H1 (cell line): ENCODE measurements at regions not wholly inside any gene's neighbourhood (a gene's known extent, or its start where the extent isn't known, plus 50 kb on each side); places are given as distances from the start of the nearest gene placed in this dataset.

Experiments
- TF ChIP-seq, protein P1 (sequence below): fragments of 300-600 bp; sonication (generic); IDR thresholded peaks from 2 replicates; pipeline ENCODE4 v1.7.1; 2012; ENCODE audit warnings: low read length, moderate library complexity, mild to moderate bottlenecking, inconsistent platforms; ENCODE audit not compliant: insufficient replicate concordance

DNA sequence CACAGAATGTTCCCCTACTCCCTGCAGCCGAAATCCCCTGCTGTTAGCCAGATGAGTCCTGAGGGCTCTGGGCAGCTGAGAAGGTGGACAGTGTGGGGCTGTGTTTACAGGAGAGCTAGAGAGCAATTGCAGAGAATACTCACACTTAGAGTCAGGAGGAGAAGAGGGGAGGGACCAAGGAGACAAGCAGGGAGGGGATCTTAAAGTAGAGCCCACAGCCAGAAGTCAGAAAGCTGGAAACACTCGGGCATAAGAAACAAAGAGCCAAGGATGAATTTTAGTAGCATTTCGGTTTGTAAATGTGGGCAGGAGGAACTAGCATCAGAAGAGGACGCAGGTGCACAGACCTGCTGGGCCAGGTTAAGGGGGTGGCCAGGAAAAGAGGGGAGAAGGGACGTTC, 1435.9 kb downstream of the BRD1 start (continued):
- TF ChIP-seq, protein P1, sequence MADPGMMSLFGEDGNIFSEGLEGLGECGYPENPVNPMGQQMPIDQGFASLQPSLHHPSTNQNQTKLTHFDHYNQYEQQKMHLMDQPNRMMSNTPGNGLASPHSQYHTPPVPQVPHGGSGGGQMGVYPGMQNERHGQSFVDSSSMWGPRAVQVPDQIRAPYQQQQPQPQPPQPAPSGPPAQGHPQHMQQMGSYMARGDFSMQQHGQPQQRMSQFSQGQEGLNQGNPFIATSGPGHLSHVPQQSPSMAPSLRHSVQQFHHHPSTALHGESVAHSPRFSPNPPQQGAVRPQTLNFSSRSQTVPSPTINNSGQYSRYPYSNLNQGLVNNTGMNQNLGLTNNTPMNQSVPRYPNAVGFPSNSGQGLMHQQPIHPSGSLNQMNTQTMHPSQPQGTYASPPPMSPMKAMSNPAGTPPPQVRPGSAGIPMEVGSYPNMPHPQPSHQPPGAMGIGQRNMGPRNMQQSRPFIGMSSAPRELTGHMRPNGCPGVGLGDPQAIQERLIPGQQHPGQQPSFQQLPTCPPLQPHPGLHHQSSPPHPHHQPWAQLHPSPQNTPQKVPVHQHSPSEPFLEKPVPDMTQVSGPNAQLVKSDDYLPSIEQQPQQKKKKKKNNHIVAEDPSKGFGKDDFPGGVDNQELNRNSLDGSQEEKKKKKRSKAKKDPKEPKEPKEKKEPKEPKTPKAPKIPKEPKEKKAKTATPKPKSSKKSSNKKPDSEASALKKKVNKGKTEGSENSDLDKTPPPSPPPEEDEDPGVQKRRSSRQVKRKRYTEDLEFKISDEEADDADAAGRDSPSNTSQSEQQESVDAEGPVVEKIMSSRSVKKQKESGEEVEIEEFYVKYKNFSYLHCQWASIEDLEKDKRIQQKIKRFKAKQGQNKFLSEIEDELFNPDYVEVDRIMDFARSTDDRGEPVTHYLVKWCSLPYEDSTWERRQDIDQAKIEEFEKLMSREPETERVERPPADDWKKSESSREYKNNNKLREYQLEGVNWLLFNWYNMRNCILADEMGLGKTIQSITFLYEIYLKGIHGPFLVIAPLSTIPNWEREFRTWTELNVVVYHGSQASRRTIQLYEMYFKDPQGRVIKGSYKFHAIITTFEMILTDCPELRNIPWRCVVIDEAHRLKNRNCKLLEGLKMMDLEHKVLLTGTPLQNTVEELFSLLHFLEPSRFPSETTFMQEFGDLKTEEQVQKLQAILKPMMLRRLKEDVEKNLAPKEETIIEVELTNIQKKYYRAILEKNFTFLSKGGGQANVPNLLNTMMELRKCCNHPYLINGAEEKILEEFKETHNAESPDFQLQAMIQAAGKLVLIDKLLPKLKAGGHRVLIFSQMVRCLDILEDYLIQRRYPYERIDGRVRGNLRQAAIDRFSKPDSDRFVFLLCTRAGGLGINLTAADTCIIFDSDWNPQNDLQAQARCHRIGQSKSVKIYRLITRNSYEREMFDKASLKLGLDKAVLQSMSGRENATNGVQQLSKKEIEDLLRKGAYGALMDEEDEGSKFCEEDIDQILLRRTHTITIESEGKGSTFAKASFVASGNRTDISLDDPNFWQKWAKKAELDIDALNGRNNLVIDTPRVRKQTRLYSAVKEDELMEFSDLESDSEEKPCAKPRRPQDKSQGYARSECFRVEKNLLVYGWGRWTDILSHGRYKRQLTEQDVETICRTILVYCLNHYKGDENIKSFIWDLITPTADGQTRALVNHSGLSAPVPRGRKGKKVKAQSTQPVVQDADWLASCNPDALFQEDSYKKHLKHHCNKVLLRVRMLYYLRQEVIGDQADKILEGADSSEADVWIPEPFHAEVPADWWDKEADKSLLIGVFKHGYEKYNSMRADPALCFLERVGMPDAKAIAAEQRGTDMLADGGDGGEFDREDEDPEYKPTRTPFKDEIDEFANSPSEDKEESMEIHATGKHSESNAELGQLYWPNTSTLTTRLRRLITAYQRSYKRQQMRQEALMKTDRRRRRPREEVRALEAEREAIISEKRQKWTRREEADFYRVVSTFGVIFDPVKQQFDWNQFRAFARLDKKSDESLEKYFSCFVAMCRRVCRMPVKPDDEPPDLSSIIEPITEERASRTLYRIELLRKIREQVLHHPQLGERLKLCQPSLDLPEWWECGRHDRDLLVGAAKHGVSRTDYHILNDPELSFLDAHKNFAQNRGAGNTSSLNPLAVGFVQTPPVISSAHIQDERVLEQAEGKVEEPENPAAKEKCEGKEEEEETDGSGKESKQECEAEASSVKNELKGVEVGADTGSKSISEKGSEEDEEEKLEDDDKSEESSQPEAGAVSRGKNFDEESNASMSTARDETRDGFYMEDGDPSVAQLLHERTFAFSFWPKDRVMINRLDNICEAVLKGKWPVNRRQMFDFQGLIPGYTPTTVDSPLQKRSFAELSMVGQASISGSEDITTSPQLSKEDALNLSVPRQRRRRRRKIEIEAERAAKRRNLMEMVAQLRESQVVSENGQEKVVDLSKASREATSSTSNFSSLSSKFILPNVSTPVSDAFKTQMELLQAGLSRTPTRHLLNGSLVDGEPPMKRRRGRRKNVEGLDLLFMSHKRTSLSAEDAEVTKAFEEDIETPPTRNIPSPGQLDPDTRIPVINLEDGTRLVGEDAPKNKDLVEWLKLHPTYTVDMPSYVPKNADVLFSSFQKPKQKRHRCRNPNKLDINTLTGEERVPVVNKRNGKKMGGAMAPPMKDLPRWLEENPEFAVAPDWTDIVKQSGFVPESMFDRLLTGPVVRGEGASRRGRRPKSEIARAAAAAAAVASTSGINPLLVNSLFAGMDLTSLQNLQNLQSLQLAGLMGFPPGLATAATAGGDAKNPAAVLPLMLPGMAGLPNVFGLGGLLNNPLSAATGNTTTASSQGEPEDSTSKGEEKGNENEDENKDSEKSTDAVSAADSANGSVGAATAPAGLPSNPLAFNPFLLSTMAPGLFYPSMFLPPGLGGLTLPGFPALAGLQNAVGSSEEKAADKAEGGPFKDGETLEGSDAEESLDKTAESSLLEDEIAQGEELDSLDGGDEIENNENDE = no peak
